ENCODE measurements at regions not wholly inside any gene's neighbourhood (a gene's known extent, or its start where the extent isn't known, plus 50 kb on each side); places are given as distances from the start of the nearest gene placed in this dataset.

DNA sequence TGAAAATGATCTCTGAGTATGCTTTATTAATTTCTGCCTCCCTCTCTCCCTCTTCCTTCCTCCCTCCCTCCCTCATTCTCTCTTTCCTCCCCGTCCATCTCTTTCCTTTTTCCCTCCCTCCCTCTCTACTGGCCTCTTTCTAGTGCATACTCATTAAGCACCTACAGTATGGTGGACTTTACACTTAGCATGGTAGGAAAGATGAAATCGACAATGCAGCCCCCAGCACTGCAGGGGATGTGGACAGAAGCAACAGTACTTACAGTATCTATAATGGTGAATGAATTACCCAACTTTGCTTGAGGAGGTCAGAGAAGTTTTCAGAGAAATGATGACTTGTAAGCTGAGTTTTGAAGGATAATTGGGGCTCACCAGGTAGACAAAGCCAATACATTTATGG, 143.8 kb upstream of the RPS6KA3 start:
- TF ChIP-seq EZH2 (IDR thresholded peaks at IDR 0.05; ENCODE audit: borderline replicate concordance, low read length): no peak
- TF ChIP-seq, protein P1, sequence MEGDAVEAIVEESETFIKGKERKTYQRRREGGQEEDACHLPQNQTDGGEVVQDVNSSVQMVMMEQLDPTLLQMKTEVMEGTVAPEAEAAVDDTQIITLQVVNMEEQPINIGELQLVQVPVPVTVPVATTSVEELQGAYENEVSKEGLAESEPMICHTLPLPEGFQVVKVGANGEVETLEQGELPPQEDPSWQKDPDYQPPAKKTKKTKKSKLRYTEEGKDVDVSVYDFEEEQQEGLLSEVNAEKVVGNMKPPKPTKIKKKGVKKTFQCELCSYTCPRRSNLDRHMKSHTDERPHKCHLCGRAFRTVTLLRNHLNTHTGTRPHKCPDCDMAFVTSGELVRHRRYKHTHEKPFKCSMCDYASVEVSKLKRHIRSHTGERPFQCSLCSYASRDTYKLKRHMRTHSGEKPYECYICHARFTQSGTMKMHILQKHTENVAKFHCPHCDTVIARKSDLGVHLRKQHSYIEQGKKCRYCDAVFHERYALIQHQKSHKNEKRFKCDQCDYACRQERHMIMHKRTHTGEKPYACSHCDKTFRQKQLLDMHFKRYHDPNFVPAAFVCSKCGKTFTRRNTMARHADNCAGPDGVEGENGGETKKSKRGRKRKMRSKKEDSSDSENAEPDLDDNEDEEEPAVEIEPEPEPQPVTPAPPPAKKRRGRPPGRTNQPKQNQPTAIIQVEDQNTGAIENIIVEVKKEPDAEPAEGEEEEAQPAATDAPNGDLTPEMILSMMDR (conservative IDR thresholded peaks at IDR 0.05 in 1 of 2, IDR thresholded peaks at IDR 0.05 in 1 of 2; ENCODE audit: extremely low read depth in 1 of 2, insufficient read depth in 1 of 2, low read depth in 1 of 2, low read length in 2 of 2): no peak

Measured in mammary epithelial cell (primary cell).